T-helper 1 cell treated with Interleukin-12 subunit alpha and Interleukin-12 subunit beta and Interleukin-4 antibody, amounts not matched to agents 30 μg/mL and 1 μg/mL, for 36 hours (primary cell): ENCODE measurements at regions not wholly inside any gene's neighbourhood (a gene's known extent, or its start where the extent isn't known, plus 50 kb on each side); places are given as distances from the start of the nearest gene placed in this dataset.
A peak's percentile ranks its signal among the peaks of the same experiment; 100 is the strongest.
"Not testable (repeated sequence)": the region's sequence is repeated elsewhere in the genome, so short reads cannot be mapped to it uniquely, and the experiment has no call there.

Experiments
- H3K27ac Mint-ChIP-seq: one replicate; pipeline ENCODE4 v1.8.0; 2021; ENCODE audit warnings: mild to moderate bottlenecking, mixed read lengths
- H3K27me3 Mint-ChIP-seq: one replicate; pipeline ENCODE4 v1.8.0; 2021; ENCODE audit warnings: low read depth, mixed read lengths
- H3K36me3 Mint-ChIP-seq: one replicate; pipeline ENCODE4 v1.8.0; 2021; ENCODE audit warnings: low read depth, mixed read lengths
- H3K4me1 Mint-ChIP-seq: one replicate; pipeline ENCODE4 v1.8.0; 2021; ENCODE audit warnings: low read depth, mixed read lengths
- H3K4me3 Mint-ChIP-seq: one replicate; pipeline ENCODE4 v1.8.0; 2021; ENCODE audit warnings: mild to moderate bottlenecking, moderate library complexity, mixed read lengths
- H3K9me3 Mint-ChIP-seq: one replicate; pipeline ENCODE4 v1.8.0; 2021; ENCODE audit warnings: mixed read lengths

DNA sequence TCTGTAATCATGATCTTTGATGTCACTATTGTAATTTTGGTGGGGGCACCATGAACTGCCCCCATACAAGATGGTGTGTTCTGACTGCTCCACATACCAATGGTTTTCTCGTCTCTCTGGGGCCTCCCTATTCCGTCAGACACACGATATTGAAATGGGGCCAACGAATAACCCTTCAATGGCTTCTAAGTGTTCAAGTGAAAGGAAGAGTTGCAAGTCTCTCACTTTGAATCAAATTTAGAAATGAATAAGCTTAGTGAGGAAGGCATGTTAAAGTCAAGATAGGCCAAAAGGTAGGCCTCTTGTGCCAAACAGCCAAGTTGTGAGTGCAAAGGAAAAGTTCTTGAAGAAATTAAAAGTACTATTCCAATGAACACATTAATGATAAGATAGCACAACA, 205.4 kb downstream of the SPRY1 start:
- Mint-ChIP-seq H3K4me1 (peaks cover 53% of the 10 kb centered on the region), H3K9me3 (peaks cover 3% of the 10 kb centered on the region), H3K36me3 (peaks cover 8% of the 10 kb centered on the region), H3K4me3 (peak overlapping the region; percentile 26), H3K27me3 (no peaks in the 10 kb centered on the region), H3K27ac (peak overlapping the region; percentile 23)

DNA sequence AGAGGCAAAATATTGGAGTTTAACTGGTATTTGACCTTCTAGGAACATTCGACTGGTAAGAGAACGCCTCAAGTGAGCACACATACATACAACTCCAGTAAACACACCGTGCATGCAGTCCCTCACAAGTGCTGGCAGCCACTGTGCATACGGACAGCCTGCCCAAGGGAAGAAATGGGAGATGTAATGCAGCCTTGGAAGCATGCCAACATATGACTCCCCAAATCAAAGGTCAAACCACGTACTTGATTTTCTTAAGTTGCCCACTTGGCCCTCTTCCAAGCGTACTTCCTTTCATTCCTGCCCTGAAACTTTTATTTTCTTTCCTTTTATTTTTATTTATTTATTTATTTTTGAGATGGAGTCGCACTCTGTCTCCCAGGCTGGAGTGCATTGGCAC, 206.6 kb downstream of the SPRY1 start:
- no peak overlapping the region for H3K27ac Mint-ChIP-seq
- H3K4me1 Mint-ChIP-seq, result peaks cover 52% of the 10 kb centered on the region
- H3K9me3 Mint-ChIP-seq, result peaks cover 3% of the 10 kb centered on the region
- H3K4me3 Mint-ChIP-seq, result no peak overlapping the region
- peaks cover 8% of the 10 kb centered on the region for H3K36me3 Mint-ChIP-seq
- H3K27me3 Mint-ChIP-seq, result no peaks in the 10 kb centered on the region

DNA sequence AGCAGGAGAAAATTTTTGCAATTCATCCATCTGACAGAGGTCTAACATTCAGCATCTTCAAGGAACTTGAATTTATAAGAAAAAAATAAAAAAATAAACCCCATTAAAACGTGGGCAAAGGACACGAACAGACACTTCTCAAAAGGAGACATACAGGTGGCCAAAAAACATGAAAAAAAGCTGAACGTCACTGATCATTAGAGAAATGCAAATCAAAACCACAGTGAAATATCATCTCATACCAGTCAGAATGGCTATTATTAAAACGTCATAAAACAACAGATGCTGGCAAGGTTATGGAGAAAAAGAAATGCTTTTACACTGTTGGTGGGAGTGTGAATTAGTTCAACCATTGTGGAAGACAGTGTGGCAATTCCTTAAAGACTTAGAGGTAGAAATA, 209.2 kb downstream of the SPRY1 start:
- H3K9me3 Mint-ChIP-seq, H3K4me3 Mint-ChIP-seq, H3K27me3 Mint-ChIP-seq, H3K27ac Mint-ChIP-seq, H3K36me3 Mint-ChIP-seq: not testable (repeated sequence)
- H3K4me1 Mint-ChIP-seq, result peaks cover 33% of the 10 kb centered on the region

DNA sequence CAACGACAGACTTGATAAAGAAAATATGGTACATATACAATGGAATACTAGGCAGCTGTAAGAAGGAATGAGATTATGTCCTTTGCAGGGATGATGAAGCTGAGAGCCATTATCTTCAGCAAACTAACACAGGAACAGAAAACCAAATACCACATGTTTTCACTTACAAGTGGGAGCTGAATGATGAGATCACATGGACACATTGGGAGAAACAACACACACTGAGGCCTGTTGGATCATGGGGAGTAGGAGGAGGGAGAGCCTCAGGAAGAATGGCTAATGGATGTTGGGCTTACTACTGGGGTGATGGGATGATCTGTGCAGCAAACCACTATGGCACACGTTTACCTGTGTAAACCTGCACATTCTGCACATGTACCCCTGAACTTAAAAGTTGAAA, 209.7 kb downstream of the SPRY1 start:
- H3K9me3 Mint-ChIP-seq, result peaks cover 3% of the 10 kb centered on the region
- peak overlapping the region; percentile 72 for H3K27ac Mint-ChIP-seq
- H3K36me3 Mint-ChIP-seq, result peaks cover 8% of the 10 kb centered on the region
- H3K27me3 Mint-ChIP-seq, result no peaks in the 10 kb centered on the region
- H3K4me1 Mint-ChIP-seq, result peaks cover 29% of the 10 kb centered on the region
- H3K4me3 Mint-ChIP-seq, result peak overlapping the region; percentile 30

DNA sequence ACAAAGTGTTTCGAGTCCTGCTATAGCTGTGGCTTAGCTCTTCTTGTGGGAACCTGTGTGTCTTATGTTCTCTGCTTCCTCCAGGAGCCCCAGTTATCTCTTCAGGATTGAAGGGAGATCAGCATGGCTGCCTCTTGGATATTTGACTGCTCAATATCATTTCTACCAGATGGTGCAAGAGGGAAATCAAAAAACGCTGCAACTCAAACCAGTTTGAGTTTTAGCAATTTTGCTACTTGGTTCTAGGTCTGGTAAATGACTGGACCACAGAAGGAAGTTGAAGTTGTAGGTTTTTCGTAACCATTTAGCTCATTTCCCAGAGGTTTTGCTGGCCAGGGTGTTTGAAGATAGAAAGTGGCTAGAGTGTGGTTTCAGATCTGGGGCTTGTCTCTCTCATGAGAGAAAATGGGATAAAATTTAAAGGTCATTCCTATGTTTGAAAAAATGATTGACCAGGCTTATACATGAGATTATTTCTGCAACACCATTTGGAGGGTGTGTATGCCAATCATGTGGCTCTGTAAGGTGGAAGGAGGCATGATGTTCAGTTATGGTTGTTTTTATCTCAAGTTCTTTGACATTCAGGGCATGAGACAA, 210.4 kb downstream of the SPRY1 start:
- peak overlapping the region; percentile 27 for H3K4me3 Mint-ChIP-seq
- H3K27ac Mint-ChIP-seq, result peak overlapping the region; percentile 67
- H3K27me3 Mint-ChIP-seq, result no peaks in the 10 kb centered on the region
- peaks cover 6% of the 10 kb centered on the region for H3K36me3 Mint-ChIP-seq
- peaks cover under 1% of the 10 kb centered on the region for H3K9me3 Mint-ChIP-seq
- peaks cover 24% of the 10 kb centered on the region for H3K4me1 Mint-ChIP-seq

DNA sequence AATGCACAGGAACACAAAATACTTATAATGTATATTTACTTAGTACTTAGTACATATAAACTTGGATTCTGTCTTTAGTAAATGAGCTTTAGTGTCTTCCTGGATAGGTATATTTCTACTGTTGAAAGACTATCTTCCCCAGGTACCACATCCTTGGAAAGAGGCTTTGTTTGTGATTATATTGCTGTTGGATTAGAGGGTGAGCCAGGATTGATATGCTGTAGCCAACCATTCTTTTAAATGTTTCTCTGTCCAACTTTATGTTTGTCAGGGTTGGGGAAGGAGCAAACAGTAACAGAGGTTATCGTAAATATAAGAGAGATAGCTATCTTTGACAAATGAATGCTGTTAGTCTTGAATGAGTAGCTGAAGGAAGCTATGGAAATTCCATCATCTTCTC, 213.2 kb downstream of the SPRY1 start:
- Mint-ChIP-seq H3K4me1 (peaks cover 14% of the 10 kb centered on the region), H3K4me3 (no peak overlapping the region), H3K27me3 (no peaks in the 10 kb centered on the region), H3K36me3 (no peaks in the 10 kb centered on the region), H3K9me3 (no peaks in the 10 kb centered on the region), H3K27ac (no peak overlapping the region)

DNA sequence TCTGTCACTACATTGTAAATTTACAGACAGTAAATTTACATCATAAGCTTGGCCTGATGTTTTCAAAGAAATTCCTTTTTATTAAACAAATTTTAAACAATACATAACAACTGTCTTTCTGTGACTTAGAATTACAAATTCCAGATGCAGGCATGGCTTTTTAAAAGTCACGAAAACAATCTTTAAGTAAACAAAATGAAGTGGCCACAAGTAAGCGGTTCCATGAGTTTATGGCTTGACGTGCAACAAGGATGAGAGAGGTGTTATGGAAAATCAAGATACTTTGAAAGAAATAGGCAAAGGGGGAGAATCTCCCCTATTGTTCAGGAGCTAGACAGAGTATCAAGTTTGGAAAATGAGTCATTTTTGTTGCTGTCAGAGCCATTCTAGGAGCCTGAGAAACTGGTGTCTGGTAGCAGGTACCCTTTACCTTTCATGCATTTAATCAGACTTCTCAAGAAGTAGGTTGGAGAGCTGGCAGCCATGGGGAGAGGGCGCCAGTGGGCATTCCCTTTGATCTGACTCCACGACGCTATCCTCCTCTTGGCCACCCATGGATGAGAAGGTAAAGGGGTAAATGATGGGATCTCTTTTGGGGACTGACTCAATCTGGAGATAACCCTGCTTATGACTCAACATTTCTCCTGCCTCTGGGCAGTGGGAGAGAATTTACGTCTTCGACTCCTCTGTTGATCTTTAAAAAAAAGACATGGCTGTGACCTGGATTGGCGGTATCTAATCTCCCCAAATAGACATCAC, 217.2 kb downstream of the SPRY1 start:
- Mint-ChIP-seq H3K9me3 (no peaks in the 10 kb centered on the region), H3K27me3 (peaks cover 3% of the 10 kb centered on the region), H3K4me3 (no peak overlapping the region), H3K4me1 (peaks cover 10% of the 10 kb centered on the region), H3K36me3 (no peaks in the 10 kb centered on the region), H3K27ac (no peak overlapping the region)

DNA sequence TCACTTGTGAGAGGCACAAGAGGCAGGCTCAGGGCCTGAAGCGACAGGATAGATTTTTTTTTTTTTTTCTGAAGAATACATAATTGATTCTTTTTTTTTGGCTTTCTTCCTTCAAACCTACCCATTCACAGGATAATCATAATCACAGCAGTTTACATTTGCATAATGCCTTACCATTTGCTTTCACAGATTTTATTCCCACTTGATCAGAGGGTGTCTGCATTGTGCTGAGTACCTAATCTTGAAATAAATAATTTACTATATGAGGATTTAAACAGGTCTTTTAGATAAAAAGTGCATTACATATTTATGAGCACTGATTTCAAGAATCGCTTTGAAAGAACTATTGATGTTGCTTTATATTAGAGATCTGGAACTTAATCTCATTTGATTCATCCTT, 219.3 kb downstream of the SPRY1 start:
- H3K4me1 Mint-ChIP-seq, result peaks cover 10% of the 10 kb centered on the region
- H3K9me3 Mint-ChIP-seq, result no peaks in the 10 kb centered on the region
- H3K27me3 Mint-ChIP-seq, result peaks cover 8% of the 10 kb centered on the region
- no peak overlapping the region for H3K27ac Mint-ChIP-seq
- H3K36me3 Mint-ChIP-seq, result no peaks in the 10 kb centered on the region
- H3K4me3 Mint-ChIP-seq, result no peak overlapping the region

DNA sequence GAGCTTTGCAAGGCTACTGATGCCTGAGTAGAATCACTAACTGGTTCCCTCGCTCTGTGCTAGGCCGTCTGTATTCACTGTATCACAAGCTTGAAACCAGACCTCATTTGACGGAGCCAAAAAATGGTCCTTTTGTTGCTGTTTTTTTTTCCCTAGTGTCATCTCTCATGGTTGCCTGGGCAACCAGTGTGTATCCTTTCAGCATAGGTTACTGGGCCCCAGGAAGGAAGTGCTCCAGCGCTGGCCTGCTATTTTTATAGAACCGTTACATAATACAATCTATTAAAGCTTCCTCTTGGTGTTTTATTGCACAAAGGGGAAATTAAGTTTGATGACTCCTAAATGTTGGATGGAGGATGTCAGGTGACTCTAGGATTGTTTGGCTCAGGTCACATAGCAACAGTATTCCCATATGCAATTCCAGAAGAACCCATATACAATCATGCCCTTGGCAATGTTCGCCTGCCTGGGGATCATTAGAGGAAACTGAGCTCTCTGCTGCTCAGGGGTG, 220.4 kb downstream of the SPRY1 start:
- Mint-ChIP-seq H3K4me1 (peaks cover 15% of the 10 kb centered on the region), H3K27me3 (peaks cover 8% of the 10 kb centered on the region), H3K27ac (peak overlapping the region; percentile 32), H3K4me3 (no peak overlapping the region), H3K9me3 (no peaks in the 10 kb centered on the region), H3K36me3 (no peaks in the 10 kb centered on the region)

DNA sequence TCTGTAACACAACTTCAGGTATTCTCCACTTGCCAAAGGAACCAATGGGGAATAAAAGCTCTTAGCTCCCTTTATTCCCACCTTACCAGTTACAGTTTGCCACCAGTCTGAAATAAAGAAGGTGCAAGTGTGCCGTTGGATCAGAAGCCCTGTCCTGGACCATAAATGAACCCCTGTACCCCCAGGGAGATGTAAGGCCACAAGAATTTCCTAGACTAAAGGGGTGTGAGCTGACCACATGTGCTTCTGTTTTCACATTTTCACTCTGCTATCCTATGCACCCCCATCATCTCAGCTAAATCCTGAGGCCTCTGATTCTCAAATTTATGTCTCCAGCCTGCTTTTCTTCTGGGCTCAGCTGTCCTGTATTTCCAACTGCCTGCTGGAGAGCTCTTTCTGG, 221.2 kb downstream of the SPRY1 start:
- Mint-ChIP-seq H3K9me3 (no peaks in the 10 kb centered on the region), H3K27ac (no peak overlapping the region), H3K4me3 (no peak overlapping the region), H3K36me3 (no peaks in the 10 kb centered on the region), H3K4me1 (peaks cover 15% of the 10 kb centered on the region), H3K27me3 (peaks cover 8% of the 10 kb centered on the region)

DNA sequence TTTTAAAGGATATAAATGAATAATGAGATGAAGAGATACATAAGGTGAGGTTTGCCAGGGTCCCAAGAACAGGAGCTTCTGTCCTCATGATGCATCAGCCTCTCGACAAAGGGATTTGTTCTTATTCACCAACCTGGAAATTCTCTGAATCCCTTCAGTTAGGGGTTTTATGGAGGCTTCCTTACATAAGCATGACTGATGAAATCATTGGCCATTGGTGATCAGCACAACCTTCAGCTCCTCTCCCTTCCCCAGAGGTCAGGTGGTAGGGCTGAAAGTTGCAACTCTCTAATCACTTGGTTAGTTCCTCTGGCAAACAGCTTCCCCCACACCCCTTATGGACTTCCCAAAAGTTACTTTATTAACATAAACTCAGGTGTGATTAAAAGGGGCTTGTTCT, 222.0 kb downstream of the SPRY1 start:
- Mint-ChIP-seq H3K36me3 (no peaks in the 10 kb centered on the region), H3K27me3 (peaks cover 8% of the 10 kb centered on the region), H3K27ac (no peak overlapping the region), H3K9me3 (no peaks in the 10 kb centered on the region), H3K4me3 (no peak overlapping the region), H3K4me1 (peaks cover 15% of the 10 kb centered on the region)

DNA sequence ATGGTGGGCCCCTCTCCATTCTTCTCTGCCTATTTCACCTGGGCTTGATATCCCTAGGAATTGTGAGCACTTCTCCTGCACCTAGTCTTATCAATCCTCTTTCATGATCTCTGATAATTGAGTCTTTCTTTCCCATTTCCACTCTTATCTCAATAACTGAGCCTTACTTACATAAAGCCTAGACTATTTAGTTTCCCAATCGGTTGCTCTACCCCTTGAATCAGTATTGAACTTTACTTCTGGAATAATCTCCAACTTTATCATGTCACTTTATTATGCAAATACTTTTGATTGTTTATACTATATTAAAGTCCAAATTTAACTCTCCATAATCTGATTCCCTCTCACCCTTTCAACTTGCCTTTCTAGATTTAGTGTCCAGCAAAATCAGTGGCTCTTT, 222.7 kb downstream of the SPRY1 start:
- Mint-ChIP-seq H3K4me3 (no peak overlapping the region), H3K27ac (no peak overlapping the region), H3K9me3 (no peaks in the 10 kb centered on the region), H3K4me1 (peaks cover 15% of the 10 kb centered on the region), H3K36me3 (no peaks in the 10 kb centered on the region), H3K27me3 (peaks cover 8% of the 10 kb centered on the region)

DNA sequence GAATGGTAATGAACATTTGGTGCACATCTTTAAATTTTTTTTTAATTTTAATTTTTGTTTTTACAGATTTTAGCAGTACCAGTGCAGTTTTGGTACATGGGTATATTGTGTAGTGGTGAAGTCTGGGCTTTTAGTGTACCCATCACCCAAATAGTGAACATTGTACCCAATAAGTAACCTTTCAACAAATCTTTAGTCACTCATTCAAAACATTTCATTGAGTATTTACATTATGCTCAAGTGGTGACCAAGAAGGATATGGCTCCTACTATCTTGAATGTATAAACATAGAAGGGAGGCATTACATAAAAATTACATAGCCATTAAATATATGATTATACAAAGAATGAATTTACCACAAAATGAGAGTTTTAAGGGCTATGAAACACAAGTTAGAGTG, 223.3 kb downstream of the SPRY1 start:
- Mint-ChIP-seq H3K9me3 (peaks cover 3% of the 10 kb centered on the region), H3K4me3 (no peak overlapping the region), H3K36me3 (no peaks in the 10 kb centered on the region), H3K27me3 (peaks cover 8% of the 10 kb centered on the region), H3K27ac (no peak overlapping the region), H3K4me1 (peaks cover 17% of the 10 kb centered on the region)

DNA sequence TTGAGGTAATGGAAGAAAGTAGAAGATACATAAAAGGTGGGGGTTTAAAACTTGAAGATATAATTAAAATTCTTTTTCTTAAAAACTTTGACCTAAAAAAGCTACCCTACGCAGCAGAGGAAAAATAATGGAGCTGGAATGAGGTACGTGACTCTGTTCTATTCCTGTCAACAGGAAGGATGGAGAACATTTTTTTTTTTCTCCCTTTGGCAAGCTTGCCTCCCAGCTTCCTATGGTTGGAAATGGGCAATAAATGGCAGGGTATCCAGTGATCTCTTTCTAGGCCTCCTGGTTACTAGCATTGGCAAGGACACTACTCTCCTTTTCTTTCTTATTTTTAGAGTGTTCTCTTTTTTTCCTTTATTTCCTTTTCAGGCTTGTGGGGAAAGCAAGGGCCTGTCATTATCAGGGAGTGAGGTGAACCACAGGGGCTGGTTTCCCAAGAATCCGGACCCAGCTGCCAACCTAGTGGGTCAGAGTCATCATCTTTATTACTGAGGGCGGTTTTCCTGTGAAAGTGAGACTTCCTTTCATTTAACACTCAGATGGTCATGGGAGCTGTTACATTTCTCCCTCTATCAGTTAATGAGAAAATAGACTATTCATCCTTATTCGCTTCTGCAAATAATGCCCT, 224.6 kb downstream of the SPRY1 start:
- H3K9me3 Mint-ChIP-seq, result peaks cover 4% of the 10 kb centered on the region
- H3K4me3 Mint-ChIP-seq, result no peak overlapping the region
- H3K27ac Mint-ChIP-seq, result no peak overlapping the region
- peaks cover 8% of the 10 kb centered on the region for H3K27me3 Mint-ChIP-seq
- no peaks in the 10 kb centered on the region for H3K36me3 Mint-ChIP-seq
- H3K4me1 Mint-ChIP-seq, result peaks cover 20% of the 10 kb centered on the region

DNA sequence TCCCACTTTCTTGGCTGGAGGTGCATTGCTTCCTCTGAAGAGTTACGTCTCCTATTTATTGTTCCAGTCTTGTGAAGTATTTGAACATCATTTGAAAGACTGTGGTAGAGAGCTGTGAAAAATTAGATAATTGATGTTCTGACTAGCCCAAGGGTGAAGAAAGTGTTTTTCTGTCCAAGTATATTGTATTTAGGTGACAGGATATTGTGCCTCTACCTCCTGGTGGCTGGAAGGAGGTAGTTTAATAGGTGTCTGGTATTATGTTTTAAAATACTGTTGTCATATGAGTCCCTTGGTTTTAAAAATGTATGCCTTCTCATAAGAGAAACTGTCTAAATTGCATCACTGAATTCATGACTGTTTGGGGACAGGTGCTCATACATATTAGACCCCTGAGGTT, 226.0 kb downstream of the SPRY1 start:
- no peaks in the 10 kb centered on the region for H3K36me3 Mint-ChIP-seq
- H3K4me3 Mint-ChIP-seq, result no peak overlapping the region
- peaks cover 11% of the 10 kb centered on the region for H3K4me1 Mint-ChIP-seq
- peaks cover 4% of the 10 kb centered on the region for H3K9me3 Mint-ChIP-seq
- H3K27me3 Mint-ChIP-seq, result peaks cover 8% of the 10 kb centered on the region
- H3K27ac Mint-ChIP-seq, result no peak overlapping the region
